Ishikawa (cell line): ENCODE measurements at regions not wholly inside any gene's neighbourhood (a gene's known extent, or its start where the extent isn't known, plus 50 kb on each side); places are given as distances from the start of the nearest gene placed in this dataset.

Experiments
- CEBPB ChIP-seq: IDR thresholded peaks from 2 replicates; pipeline ENCODE4 v1.6.1; 2012
- CREB1 ChIP-seq: IDR thresholded peaks from 2 replicates; pipeline ENCODE4 v1.6.1; 2012; ENCODE audit warnings: low read depth
- EGR1 ChIP-seq: IDR thresholded peaks from 2 replicates; pipeline ENCODE4 v1.6.1; 2012
- EP300 ChIP-seq: IDR thresholded peaks from 2 replicates; pipeline ENCODE4 v1.6.1; 2012; ENCODE audit warnings: borderline replicate concordance
- FOXM1 ChIP-seq: IDR thresholded peaks from 2 replicates; pipeline ENCODE4 v1.6.1; 2012; ENCODE audit warnings: low read depth, borderline replicate concordance
- NFIC ChIP-seq: IDR thresholded peaks from 2 replicates; pipeline ENCODE4 v1.6.1; 2012
- RAD21 ChIP-seq: IDR thresholded peaks from 2 replicates; pipeline ENCODE4 v1.6.1; 2012; ENCODE audit warnings: low read depth
- TAF1 ChIP-seq: IDR thresholded peaks from 2 replicates; pipeline ENCODE4 v1.6.1; 2012; ENCODE audit warnings: low read depth, mild to moderate bottlenecking
- TCF12 ChIP-seq: IDR thresholded peaks from 2 replicates; pipeline ENCODE4 v1.6.1; 2012; ENCODE audit warnings: low read depth
- TEAD4 ChIP-seq: IDR thresholded peaks from 2 replicates; pipeline ENCODE4 v1.6.1; 2012
- USF1 ChIP-seq: IDR thresholded peaks from 2 replicates; pipeline ENCODE4 v1.6.1; 2012
- YY1 ChIP-seq: IDR thresholded peaks from 2 replicates; pipeline ENCODE4 v1.6.1; 2012; ENCODE audit warnings: low read depth
- ZBTB7A ChIP-seq: IDR thresholded peaks from 2 replicates; pipeline ENCODE4 v1.6.1; 2012; ENCODE audit warnings: low read depth
- TF ChIP-seq, protein P1 (sequence below): IDR thresholded peaks from 2 replicates; pipeline ENCODE4 v1.6.1; 2012
- TF ChIP-seq, protein P2 (sequence below): IDR thresholded peaks from 2 replicates; pipeline ENCODE4 v1.6.1; 2012; ENCODE audit warnings: low read depth, mild to moderate bottlenecking

DNA sequence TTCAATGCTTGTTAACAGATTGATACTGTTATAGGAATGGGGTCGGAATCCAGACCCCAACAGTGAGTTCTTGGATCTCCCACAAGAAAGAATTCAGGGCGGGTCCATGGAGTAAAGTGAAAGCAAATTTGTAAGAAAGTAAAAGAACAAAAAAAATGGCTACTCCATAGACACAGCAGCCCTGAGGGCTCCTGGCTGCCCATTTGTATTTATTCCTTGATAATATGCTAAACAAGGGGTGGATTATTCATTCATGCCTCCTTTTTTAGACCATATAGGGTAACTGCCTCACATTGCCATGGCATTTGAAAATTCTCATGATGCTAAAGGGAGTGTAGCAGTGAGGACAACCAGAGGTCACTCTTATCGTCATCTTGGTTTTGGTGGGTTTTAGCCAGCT lies 717.2 kb upstream of the KCND2 start:
- TF ChIP-seq RAD21: no peak
- no peak for TF ChIP-seq ZBTB7A
- no peak for TF ChIP-seq USF1
- no peak for TF ChIP-seq TEAD4

DNA sequence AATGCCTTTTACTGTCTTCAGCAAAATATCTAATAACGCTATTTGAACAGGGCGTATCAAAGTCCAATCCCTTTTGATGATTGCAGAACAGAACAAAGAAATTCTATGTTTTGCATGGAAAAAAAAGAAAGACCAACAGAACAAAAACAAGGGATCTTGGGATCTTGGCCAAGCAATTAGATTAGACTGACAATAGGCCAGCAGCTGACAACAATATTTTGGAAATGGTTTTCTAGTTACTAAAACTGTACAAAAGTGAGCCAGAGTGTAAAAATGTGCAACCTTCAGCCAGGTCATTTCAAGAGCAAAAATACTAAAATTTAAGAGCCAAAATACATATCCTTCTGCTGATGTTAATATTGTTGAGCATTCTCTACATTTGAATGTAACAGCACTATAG lies 716.5 kb upstream of the KCND2 start:
- no peak for TF ChIP-seq EP300
- TF ChIP-seq FOXM1: no peak
- no peak for TF ChIP-seq RAD21
- TF ChIP-seq TEAD4: no peak
- no peak for TF ChIP-seq NFIC
- no peak for TF ChIP-seq EGR1
- TF ChIP-seq, protein P1, sequence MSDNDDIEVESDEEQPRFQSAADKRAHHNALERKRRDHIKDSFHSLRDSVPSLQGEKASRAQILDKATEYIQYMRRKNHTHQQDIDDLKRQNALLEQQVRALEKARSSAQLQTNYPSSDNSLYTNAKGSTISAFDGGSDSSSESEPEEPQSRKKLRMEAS: no peak
- TF ChIP-seq ZBTB7A: no peak
- TF ChIP-seq USF1: no peak
- TF ChIP-seq TAF1: no peak
- no peak for TF ChIP-seq CREB1
- TF ChIP-seq, protein P2, sequence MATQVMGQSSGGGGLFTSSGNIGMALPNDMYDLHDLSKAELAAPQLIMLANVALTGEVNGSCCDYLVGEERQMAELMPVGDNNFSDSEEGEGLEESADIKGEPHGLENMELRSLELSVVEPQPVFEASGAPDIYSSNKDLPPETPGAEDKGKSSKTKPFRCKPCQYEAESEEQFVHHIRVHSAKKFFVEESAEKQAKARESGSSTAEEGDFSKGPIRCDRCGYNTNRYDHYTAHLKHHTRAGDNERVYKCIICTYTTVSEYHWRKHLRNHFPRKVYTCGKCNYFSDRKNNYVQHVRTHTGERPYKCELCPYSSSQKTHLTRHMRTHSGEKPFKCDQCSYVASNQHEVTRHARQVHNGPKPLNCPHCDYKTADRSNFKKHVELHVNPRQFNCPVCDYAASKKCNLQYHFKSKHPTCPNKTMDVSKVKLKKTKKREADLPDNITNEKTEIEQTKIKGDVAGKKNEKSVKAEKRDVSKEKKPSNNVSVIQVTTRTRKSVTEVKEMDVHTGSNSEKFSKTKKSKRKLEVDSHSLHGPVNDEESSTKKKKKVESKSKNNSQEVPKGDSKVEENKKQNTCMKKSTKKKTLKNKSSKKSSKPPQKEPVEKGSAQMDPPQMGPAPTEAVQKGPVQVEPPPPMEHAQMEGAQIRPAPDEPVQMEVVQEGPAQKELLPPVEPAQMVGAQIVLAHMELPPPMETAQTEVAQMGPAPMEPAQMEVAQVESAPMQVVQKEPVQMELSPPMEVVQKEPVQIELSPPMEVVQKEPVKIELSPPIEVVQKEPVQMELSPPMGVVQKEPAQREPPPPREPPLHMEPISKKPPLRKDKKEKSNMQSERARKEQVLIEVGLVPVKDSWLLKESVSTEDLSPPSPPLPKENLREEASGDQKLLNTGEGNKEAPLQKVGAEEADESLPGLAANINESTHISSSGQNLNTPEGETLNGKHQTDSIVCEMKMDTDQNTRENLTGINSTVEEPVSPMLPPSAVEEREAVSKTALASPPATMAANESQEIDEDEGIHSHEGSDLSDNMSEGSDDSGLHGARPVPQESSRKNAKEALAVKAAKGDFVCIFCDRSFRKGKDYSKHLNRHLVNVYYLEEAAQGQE: no peak
- TF ChIP-seq TCF12: no peak
- no peak for TF ChIP-seq CEBPB
- no peak for TF ChIP-seq YY1

GRCh38 chr7:119561751-119562150 lies 711.2 kb upstream of the KCND2 start:
- TF ChIP-seq RAD21 (no peak), TAF1 (no peak), CEBPB (no peak), CREB1 (no peak), YY1 (no peak), TEAD4 (no peak), EGR1 (no peak), USF1 (no peak), NFIC (no peak), FOXM1 (no peak)
- TF ChIP-seq, protein P1: no peak
- TF ChIP-seq, protein P2: no peak

- TF ChIP-seq, protein P1: no peak
- no peak for TF ChIP-seq EGR1
Measured at GRCh38 chr7:119562839-119563238, 710.1 kb upstream of the KCND2 start.

GRCh38 chr7:119571666-119572065 lies 701.3 kb upstream of the KCND2 start:
- TF ChIP-seq TEAD4: no peak
- TF ChIP-seq CEBPB: no peak
- TF ChIP-seq RAD21: no peak
- no peak for TF ChIP-seq TAF1
- TF ChIP-seq, protein P1: no peak
- no peak for TF ChIP-seq EGR1
- TF ChIP-seq, protein P2: no peak
- TF ChIP-seq TCF12: no peak
- TF ChIP-seq YY1: no peak
- no peak for TF ChIP-seq NFIC
- no peak for TF ChIP-seq USF1
- TF ChIP-seq FOXM1: no peak
- no peak for TF ChIP-seq CREB1
- no peak for TF ChIP-seq ZBTB7A
- no peak for TF ChIP-seq EP300
